Astrocyte (in vitro differentiated cells and primary cell): ENCODE measurements at regions not wholly inside any gene's neighbourhood (a gene's known extent, or its start where the extent isn't known, plus 50 kb on each side); places are given as distances from the start of the nearest gene placed in this dataset.

ENCODE experiments used
- DNase-seq: peaks from one replicate; pipeline ENCODE4 v3.0.0-alpha.2; 2010; ENCODE audit warnings: low read depth
- FAIRE-seq: peaks from 2 replicates; lab custom pipeline; 2011; peaks lifted over from hg19 to GRCh38; lab: Jason Lieb, UNC
- H2AFZ ChIP-seq: 2 replicates; pipeline ENCODE4 v1.6.0; 2012; ENCODE audit warnings: low read depth, low read length, inconsistent platforms
- H3K27ac ChIP-seq: 2 replicates; pipeline ENCODE4 v1.5.1; 2011; ENCODE audit warnings: low read depth, low read length, inconsistent platforms
- H3K27me3 ChIP-seq: 2 replicates; pipeline ENCODE4 v1.6.0; 2011; ENCODE audit warnings: low read length, inconsistent platforms; ENCODE audit not compliant: insufficient read depth
- H3K36me3 ChIP-seq: 2 replicates; pipeline ENCODE4 v1.5.1; 2011; ENCODE audit warnings: low read length, inconsistent platforms; ENCODE audit not compliant: insufficient read depth
- H3K4me1 ChIP-seq: 2 replicates; pipeline ENCODE4 v1.5.1; 2011; ENCODE audit warnings: low read length, inconsistent platforms; ENCODE audit not compliant: insufficient read depth
- H3K4me2 ChIP-seq: 2 replicates; pipeline ENCODE4 v1.6.0; 2012; ENCODE audit warnings: low read length, inconsistent platforms
- H3K4me3 ChIP-seq: 2 replicates; pipeline ENCODE4 v1.5.1; 2011; ENCODE audit warnings: low read depth, mild to moderate bottlenecking, low read length, inconsistent platforms; ENCODE audit not compliant: insufficient read depth
- H3K79me2 ChIP-seq: 2 replicates; pipeline ENCODE4 v1.6.0; 2012; ENCODE audit warnings: mild to moderate bottlenecking, low read length, inconsistent platforms; ENCODE audit not compliant: insufficient read depth
- H3K9ac ChIP-seq: 2 replicates; pipeline ENCODE4 v1.6.0; 2012; ENCODE audit warnings: mild to moderate bottlenecking, low read length, inconsistent platforms
- H3K9me3 ChIP-seq: 2 replicates; pipeline ENCODE4 v1.5.1; 2012; ENCODE audit warnings: low read depth, mild to moderate bottlenecking, low read length, inconsistent platforms; ENCODE audit not compliant: insufficient read depth
- H4K20me1 ChIP-seq: 2 replicates; pipeline ENCODE4 v1.6.0; 2012; ENCODE audit warnings: low read length, inconsistent platforms; ENCODE audit not compliant: insufficient read depth
- H3K27ac Mint-ChIP-seq: one replicate; pipeline ENCODE4 v1.8.0; 2021; ENCODE audit warnings: mild to moderate bottlenecking, mixed read lengths; ENCODE audit not compliant: unreplicated experiment
- H3K27me3 Mint-ChIP-seq: one replicate; pipeline ENCODE4 v1.8.0; 2021; ENCODE audit warnings: low read depth, mixed read lengths; ENCODE audit not compliant: unreplicated experiment
- H3K36me3 Mint-ChIP-seq: one replicate; pipeline ENCODE4 v1.8.0; 2021; ENCODE audit warnings: low read depth, mixed read lengths; ENCODE audit not compliant: unreplicated experiment
- H3K4me1 Mint-ChIP-seq: one replicate; pipeline ENCODE4 v1.8.0; 2021; ENCODE audit warnings: low read depth, mixed read lengths; ENCODE audit not compliant: unreplicated experiment
- H3K4me3 Mint-ChIP-seq: one replicate; pipeline ENCODE4 v1.8.0; 2021; ENCODE audit warnings: mild to moderate bottlenecking, moderate library complexity, mixed read lengths; ENCODE audit not compliant: unreplicated experiment
- H3K9me3 Mint-ChIP-seq: one replicate; pipeline ENCODE4 v1.8.0; 2021; ENCODE audit warnings: mild to moderate bottlenecking, mixed read lengths; ENCODE audit not compliant: unreplicated experiment
- EZH2 ChIP-seq: IDR thresholded peaks from 2 replicates; pipeline ENCODE4 v1.6.1; 2012; ENCODE audit warnings: mild to moderate bottlenecking, low read length, inconsistent platforms; ENCODE audit not compliant: insufficient read depth
- TF ChIP-seq, protein P1 (sequence below): IDR thresholded peaks from 2 replicates; pipeline ENCODE4 v1.5.1; 2011; ENCODE audit warnings: low read depth, mild to moderate bottlenecking, inconsistent platforms, low read length, moderate library complexity; ENCODE audit not compliant: insufficient read depth

DNA sequence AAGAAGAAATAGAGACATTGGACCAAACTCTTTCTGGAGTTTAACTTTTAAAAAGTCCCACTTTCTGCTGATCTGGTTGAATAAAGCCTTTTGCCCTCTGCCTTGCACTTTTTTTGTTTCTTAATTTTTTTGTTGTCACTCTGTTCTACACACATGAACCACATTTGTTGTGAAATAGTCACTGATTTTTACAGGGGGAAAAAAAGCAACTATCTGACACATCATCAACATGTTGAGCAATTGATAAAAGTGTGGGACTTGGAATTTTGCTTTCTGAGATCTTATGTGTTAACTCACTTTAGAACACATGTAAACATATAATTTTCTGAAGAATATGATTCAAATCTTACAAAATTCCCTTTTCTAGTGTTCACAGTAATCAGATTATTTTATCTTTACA is 414.8 kb upstream of the FIGN start:
- H3K27ac ChIP-seq, result no peak overlapping the region
- H3K27me3 ChIP-seq, result no peaks in the 10 kb centered on the region
- FAIRE-seq, result no peak
- H3K36me3 ChIP-seq, result no peaks in the 10 kb centered on the region
- H3K9me3 ChIP-seq, result no peaks in the 10 kb centered on the region
- Mint-ChIP-seq H3K9me3 (no peaks in the 10 kb centered on the region), H3K4me1 (peaks cover 13% of the 10 kb centered on the region), H3K36me3 (no peaks in the 10 kb centered on the region), H3K27me3 (no peaks in the 10 kb centered on the region), H3K27ac (no peak overlapping the region), H3K4me3 (no peak overlapping the region)
- no peak for TF ChIP-seq EZH2
- TF ChIP-seq, protein P1, sequence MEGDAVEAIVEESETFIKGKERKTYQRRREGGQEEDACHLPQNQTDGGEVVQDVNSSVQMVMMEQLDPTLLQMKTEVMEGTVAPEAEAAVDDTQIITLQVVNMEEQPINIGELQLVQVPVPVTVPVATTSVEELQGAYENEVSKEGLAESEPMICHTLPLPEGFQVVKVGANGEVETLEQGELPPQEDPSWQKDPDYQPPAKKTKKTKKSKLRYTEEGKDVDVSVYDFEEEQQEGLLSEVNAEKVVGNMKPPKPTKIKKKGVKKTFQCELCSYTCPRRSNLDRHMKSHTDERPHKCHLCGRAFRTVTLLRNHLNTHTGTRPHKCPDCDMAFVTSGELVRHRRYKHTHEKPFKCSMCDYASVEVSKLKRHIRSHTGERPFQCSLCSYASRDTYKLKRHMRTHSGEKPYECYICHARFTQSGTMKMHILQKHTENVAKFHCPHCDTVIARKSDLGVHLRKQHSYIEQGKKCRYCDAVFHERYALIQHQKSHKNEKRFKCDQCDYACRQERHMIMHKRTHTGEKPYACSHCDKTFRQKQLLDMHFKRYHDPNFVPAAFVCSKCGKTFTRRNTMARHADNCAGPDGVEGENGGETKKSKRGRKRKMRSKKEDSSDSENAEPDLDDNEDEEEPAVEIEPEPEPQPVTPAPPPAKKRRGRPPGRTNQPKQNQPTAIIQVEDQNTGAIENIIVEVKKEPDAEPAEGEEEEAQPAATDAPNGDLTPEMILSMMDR, result no peak
- no peak for DNase-seq
- H3K9ac ChIP-seq, result no peak overlapping the region
- no peak overlapping the region for H2AFZ ChIP-seq
- H3K4me2 ChIP-seq, result no peak overlapping the region
- no peaks in the 10 kb centered on the region for H3K79me2 ChIP-seq
- no peaks in the 10 kb centered on the region for H4K20me1 ChIP-seq
- H3K4me3 ChIP-seq, result no peak overlapping the region
- H3K4me1 ChIP-seq, result peaks cover under 1% of the 10 kb centered on the region

DNA sequence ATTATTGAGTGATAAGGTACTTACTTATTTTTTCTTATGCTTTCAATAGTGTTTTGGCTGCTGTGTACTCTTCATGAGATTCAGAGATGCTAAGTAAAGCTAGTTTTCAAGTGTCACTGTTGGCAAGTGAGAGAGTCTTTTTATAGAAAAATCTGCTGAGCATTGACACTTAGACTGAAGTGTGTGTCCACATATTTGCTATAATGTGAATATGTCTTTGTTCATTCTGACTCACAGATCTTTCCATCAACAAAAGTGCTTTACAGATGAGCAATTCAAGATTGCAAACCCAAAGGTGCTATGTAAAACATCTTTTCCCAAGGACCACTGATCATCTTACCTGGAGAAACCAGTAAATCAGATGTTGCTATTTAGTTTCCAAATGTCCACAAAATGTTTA is 410.6 kb upstream of the FIGN start:
- no peak for FAIRE-seq
- H3K4me3 Mint-ChIP-seq, result no peak overlapping the region
- H3K36me3 Mint-ChIP-seq, result no peaks in the 10 kb centered on the region
- H3K27ac Mint-ChIP-seq, result no peak overlapping the region
- H3K79me2 ChIP-seq, result no peaks in the 10 kb centered on the region
- no peak for TF ChIP-seq EZH2
- TF ChIP-seq, protein P1, result no peak
- H3K4me2 ChIP-seq, result no peak overlapping the region
- no peak overlapping the region for H3K4me3 ChIP-seq
- no peaks in the 10 kb centered on the region for H3K36me3 ChIP-seq
- H2AFZ ChIP-seq, result no peak overlapping the region
- H3K9ac ChIP-seq, result no peak overlapping the region
- DNase-seq, result peak; percentile 26
- H3K4me1 ChIP-seq, result peaks cover 7% of the 10 kb centered on the region
- no peaks in the 10 kb centered on the region for H3K27me3 ChIP-seq
- H4K20me1 ChIP-seq, result no peaks in the 10 kb centered on the region
- H3K9me3 ChIP-seq, result no peaks in the 10 kb centered on the region
- H3K4me1 Mint-ChIP-seq, result peaks cover 21% of the 10 kb centered on the region
- H3K27me3 Mint-ChIP-seq, result no peaks in the 10 kb centered on the region
- H3K27ac ChIP-seq, result no peak overlapping the region
- no peaks in the 10 kb centered on the region for H3K9me3 Mint-ChIP-seq

DNA sequence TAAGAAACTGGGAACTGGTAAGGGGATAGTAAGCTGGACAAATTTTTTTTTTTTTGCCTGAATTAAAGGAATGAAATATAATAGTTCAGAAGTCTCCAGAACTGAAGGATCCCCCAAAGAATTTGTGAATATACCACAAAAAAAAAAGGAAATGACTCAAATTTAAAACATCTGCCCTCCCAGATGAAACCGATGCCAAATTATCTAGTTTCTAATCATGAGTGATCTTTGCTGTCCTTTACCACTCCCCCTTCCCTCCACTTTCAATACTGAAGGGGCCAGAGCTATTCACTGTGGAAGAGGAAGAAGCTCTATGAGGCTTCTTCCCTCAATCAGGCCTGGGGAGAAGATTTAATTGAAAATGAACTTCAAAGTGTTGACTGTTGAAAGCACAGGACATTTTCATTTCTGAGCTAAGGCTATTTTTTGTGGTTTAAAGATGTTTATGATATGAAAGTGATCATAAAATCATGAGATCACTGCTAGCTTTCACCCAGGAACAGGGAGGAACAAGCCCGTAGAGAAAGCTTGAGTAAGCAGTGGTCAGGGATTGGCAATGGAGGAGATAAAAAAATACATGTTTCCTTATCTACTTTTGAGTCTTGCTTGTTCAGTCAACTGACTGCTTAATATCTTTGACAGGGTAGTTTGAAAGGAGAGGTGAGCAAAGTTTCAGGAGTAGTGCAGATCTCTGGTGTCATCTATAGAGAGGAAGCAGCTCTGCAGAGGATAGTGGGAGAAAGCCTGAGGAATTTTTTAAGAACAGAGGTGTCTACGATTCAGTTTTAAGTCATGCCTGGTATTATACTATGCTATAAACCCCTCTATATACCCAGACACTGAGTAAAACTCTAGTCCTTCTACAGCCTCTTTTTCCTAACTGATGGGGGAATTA is 409.5 kb upstream of the FIGN start:
- H3K27ac ChIP-seq, result no peak overlapping the region
- H2AFZ ChIP-seq, result peak overlapping the region; percentile 54
- no peaks in the 10 kb centered on the region for H3K9me3 ChIP-seq
- H3K4me2 ChIP-seq, result peak overlapping the region; percentile 72
- FAIRE-seq, result no peak
- Mint-ChIP-seq H3K36me3 (no peaks in the 10 kb centered on the region), H3K27ac (peak overlapping the region; percentile 65), H3K27me3 (no peaks in the 10 kb centered on the region), H3K9me3 (no peaks in the 10 kb centered on the region), H3K4me1 (peaks cover 23% of the 10 kb centered on the region), H3K4me3 (no peak overlapping the region)
- H3K9ac ChIP-seq, result peak overlapping the region; percentile 1
- peak; percentile 68 for DNase-seq
- no peaks in the 10 kb centered on the region for H4K20me1 ChIP-seq
- H3K79me2 ChIP-seq, result no peaks in the 10 kb centered on the region
- H3K4me1 ChIP-seq, result peaks cover 7% of the 10 kb centered on the region
- no peak for TF ChIP-seq EZH2
- TF ChIP-seq, protein P1, result no peak
- H3K36me3 ChIP-seq, result no peaks in the 10 kb centered on the region
- no peak overlapping the region for H3K4me3 ChIP-seq
- H3K27me3 ChIP-seq, result no peaks in the 10 kb centered on the region
